ENCODE measurements at regions not wholly inside any gene's neighbourhood (a gene's known extent, or its start where the extent isn't known, plus 50 kb on each side); places are given as distances from the start of the nearest gene placed in this dataset.

GRCh38 chr3:117709108-117709507 lies 999.5 kb downstream of the TUSC7 start:
- Histone ChIP-seq H3K27ac (ENCODE audit: low read depth in 1 of 2, low read length in 1 of 2) (no peak overlapping the region), H3K4me3 (ENCODE audit: low read length in 2 of 2) (no peak overlapping the region), H3K27me3 (ENCODE audit: control insufficient read depth in 2 of 2, insufficient read depth in 1 of 2, low read length in 1 of 2) (no peaks in the 10 kb centered on the region), H3K9me3 (ENCODE audit: control insufficient read depth in 2 of 2, insufficient read depth in 1 of 2, low read length in 1 of 2) (no peaks in the 10 kb centered on the region), H3K36me3 (ENCODE audit: control insufficient read depth in 2 of 2, insufficient read depth in 2 of 2, low read length in 1 of 2) (no peaks in the 10 kb centered on the region), H3K4me1 (ENCODE audit: control insufficient read depth in 2 of 2, insufficient read depth in 2 of 2, low read length in 2 of 2) (no peaks in the 10 kb centered on the region)
- 88% methylated on average over 2 of the region's 2 CpGs for WGBS
- no peak for DNase-seq (ENCODE audit: low read depth in 6 of 9, low spot score in 9 of 9)

- Histone ChIP-seq H3K4me1 (ENCODE audit: control insufficient read depth in 2 of 2, insufficient read depth in 2 of 2, low read length in 2 of 2) (no peaks in the 10 kb centered on the region), H3K4me3 (ENCODE audit: low read length in 2 of 2) (no peak overlapping the region), H3K27me3 (ENCODE audit: control insufficient read depth in 2 of 2, insufficient read depth in 1 of 2, low read length in 1 of 2) (no peaks in the 10 kb centered on the region), H3K36me3 (ENCODE audit: control insufficient read depth in 2 of 2, insufficient read depth in 2 of 2, low read length in 1 of 2) (no peaks in the 10 kb centered on the region), H3K27ac (ENCODE audit: low read depth in 1 of 2, low read length in 1 of 2) (no peak overlapping the region), H3K9me3 (ENCODE audit: control insufficient read depth in 2 of 2, insufficient read depth in 1 of 2, low read length in 1 of 2) (no peaks in the 10 kb centered on the region)
- WGBS, result 82% methylated on average over 1 of the region's 1 CpG
- no peak for DNase-seq (ENCODE audit: low read depth in 6 of 9, low spot score in 9 of 9)
Observed at GRCh38 chr3:117710501-117710900, 1000.9 kb downstream of the TUSC7 start.

GRCh38 chr3:117719316-117719926 lies 1009.8 kb downstream of the TUSC7 start:
- Histone ChIP-seq H3K4me1 (ENCODE audit: control insufficient read depth in 2 of 2, insufficient read depth in 2 of 2, low read length in 2 of 2) (no peaks in the 10 kb centered on the region), H3K36me3 (ENCODE audit: control insufficient read depth in 2 of 2, insufficient read depth in 2 of 2, low read length in 1 of 2) (no peaks in the 10 kb centered on the region), H3K27me3 (ENCODE audit: control insufficient read depth in 2 of 2, insufficient read depth in 1 of 2, low read length in 1 of 2) (no peaks in the 10 kb centered on the region), H3K27ac (ENCODE audit: low read depth in 1 of 2, low read length in 1 of 2) (no peak overlapping the region), H3K9me3 (ENCODE audit: control insufficient read depth in 2 of 2, insufficient read depth in 1 of 2, low read length in 1 of 2) (no peaks in the 10 kb centered on the region), H3K4me3 (ENCODE audit: low read length in 2 of 2) (no peak overlapping the region)
- 60% methylated on average over 2 of the region's 2 CpGs for WGBS
- DNase-seq (ENCODE audit: low read depth in 6 of 9, low spot score in 9 of 9), result peak in 1 of 9 donors; percentile 5

- Histone ChIP-seq H3K9me3 (ENCODE audit: control insufficient read depth in 2 of 2, insufficient read depth in 1 of 2, low read length in 1 of 2) (no peaks in the 10 kb centered on the region), H3K4me1 (ENCODE audit: control insufficient read depth in 2 of 2, insufficient read depth in 2 of 2, low read length in 2 of 2) (no peaks in the 10 kb centered on the region), H3K4me3 (ENCODE audit: low read length in 2 of 2) (no peak overlapping the region), H3K36me3 (ENCODE audit: control insufficient read depth in 2 of 2, insufficient read depth in 2 of 2, low read length in 1 of 2) (no peaks in the 10 kb centered on the region), H3K27me3 (ENCODE audit: control insufficient read depth in 2 of 2, insufficient read depth in 1 of 2, low read length in 1 of 2) (no peaks in the 10 kb centered on the region), H3K27ac (ENCODE audit: low read depth in 1 of 2, low read length in 1 of 2) (no peak overlapping the region)
- DNase-seq (ENCODE audit: low read depth in 6 of 9, low spot score in 9 of 9), result no peak
- 93% methylated on average over 2 of the region's 2 CpGs for WGBS
Observed at GRCh38 chr3:117721866-117722265, 1012.3 kb downstream of the TUSC7 start.

- peak in 1 of 9 donors; percentile 16 for DNase-seq (ENCODE audit: low read depth in 6 of 9, low spot score in 9 of 9)
- H3K4me3 ChIP-seq (ENCODE audit: low read length in 2 of 2), result no peak overlapping the region
- H3K27ac ChIP-seq (ENCODE audit: low read depth in 1 of 2, low read length in 1 of 2), result no peak overlapping the region
- 64% methylated on average over 3 of the region's 3 CpGs for WGBS
- H3K4me1 ChIP-seq (ENCODE audit: control insufficient read depth in 2 of 2, insufficient read depth in 2 of 2, low read length in 2 of 2), result no peaks in the 10 kb centered on the region
- no peaks in the 10 kb centered on the region for H3K27me3 ChIP-seq (ENCODE audit: control insufficient read depth in 2 of 2, insufficient read depth in 1 of 2, low read length in 1 of 2)
- H3K36me3 ChIP-seq (ENCODE audit: control insufficient read depth in 2 of 2, insufficient read depth in 2 of 2, low read length in 1 of 2), result no peaks in the 10 kb centered on the region
- H3K9me3 ChIP-seq (ENCODE audit: control insufficient read depth in 2 of 2, insufficient read depth in 1 of 2, low read length in 1 of 2), result no peaks in the 10 kb centered on the region
Observed at GRCh38 chr3:117722856-117723255, 1013.3 kb downstream of the TUSC7 start.

GRCh38 chr3:117723825-117724224 lies 1014.2 kb downstream of the TUSC7 start:
- H3K36me3 ChIP-seq (ENCODE audit: control insufficient read depth in 2 of 2, insufficient read depth in 2 of 2, low read length in 1 of 2), result no peaks in the 10 kb centered on the region
- 94% methylated on average over 3 of the region's 3 CpGs for WGBS
- no peaks in the 10 kb centered on the region for H3K4me1 ChIP-seq (ENCODE audit: control insufficient read depth in 2 of 2, insufficient read depth in 2 of 2, low read length in 2 of 2)
- no peak for DNase-seq (ENCODE audit: low read depth in 6 of 9, low spot score in 9 of 9)
- no peak overlapping the region for H3K27ac ChIP-seq (ENCODE audit: low read depth in 1 of 2, low read length in 1 of 2)
- no peaks in the 10 kb centered on the region for H3K27me3 ChIP-seq (ENCODE audit: control insufficient read depth in 2 of 2, insufficient read depth in 1 of 2, low read length in 1 of 2)
- H3K4me3 ChIP-seq (ENCODE audit: low read length in 2 of 2), result no peak overlapping the region
- H3K9me3 ChIP-seq (ENCODE audit: control insufficient read depth in 2 of 2, insufficient read depth in 1 of 2, low read length in 1 of 2), result no peaks in the 10 kb centered on the region

GRCh38 chr3:117725314-117725713 lies 1015.7 kb downstream of the TUSC7 start:
- DNase-seq (ENCODE audit: low read depth in 6 of 9, low spot score in 9 of 9), result no peak
- no peaks in the 10 kb centered on the region for H3K4me1 ChIP-seq (ENCODE audit: control insufficient read depth in 2 of 2, insufficient read depth in 2 of 2, low read length in 2 of 2)
- no peak overlapping the region for H3K4me3 ChIP-seq (ENCODE audit: low read length in 2 of 2)
- H3K27ac ChIP-seq (ENCODE audit: low read depth in 1 of 2, low read length in 1 of 2), result no peak overlapping the region
- 95% methylated on average over 4 of the region's 4 CpGs for WGBS
- no peaks in the 10 kb centered on the region for H3K27me3 ChIP-seq (ENCODE audit: control insufficient read depth in 2 of 2, insufficient read depth in 1 of 2, low read length in 1 of 2)
- no peaks in the 10 kb centered on the region for H3K36me3 ChIP-seq (ENCODE audit: control insufficient read depth in 2 of 2, insufficient read depth in 2 of 2, low read length in 1 of 2)
- H3K9me3 ChIP-seq (ENCODE audit: control insufficient read depth in 2 of 2, insufficient read depth in 1 of 2, low read length in 1 of 2), result no peaks in the 10 kb centered on the region

GRCh38 chr3:117726776-117727175 lies 1017.2 kb downstream of the TUSC7 start:
- Histone ChIP-seq H3K4me3 (ENCODE audit: low read length in 2 of 2) (no peak overlapping the region), H3K36me3 (ENCODE audit: control insufficient read depth in 2 of 2, insufficient read depth in 2 of 2, low read length in 1 of 2) (no peaks in the 10 kb centered on the region), H3K9me3 (ENCODE audit: control insufficient read depth in 2 of 2, insufficient read depth in 1 of 2, low read length in 1 of 2) (no peaks in the 10 kb centered on the region), H3K27me3 (ENCODE audit: control insufficient read depth in 2 of 2, insufficient read depth in 1 of 2, low read length in 1 of 2) (no peaks in the 10 kb centered on the region), H3K27ac (ENCODE audit: low read depth in 1 of 2, low read length in 1 of 2) (no peak overlapping the region), H3K4me1 (ENCODE audit: control insufficient read depth in 2 of 2, insufficient read depth in 2 of 2, low read length in 2 of 2) (no peaks in the 10 kb centered on the region)
- no peak for DNase-seq (ENCODE audit: low read depth in 6 of 9, low spot score in 9 of 9)

GRCh38 chr3:117728226-117728625 lies 1018.6 kb downstream of the TUSC7 start:
- DNase-seq (ENCODE audit: low read depth in 6 of 9, low spot score in 9 of 9), result no peak
- H3K27me3 ChIP-seq (ENCODE audit: control insufficient read depth in 2 of 2, insufficient read depth in 1 of 2, low read length in 1 of 2), result no peaks in the 10 kb centered on the region
- no peak overlapping the region for H3K4me3 ChIP-seq (ENCODE audit: low read length in 2 of 2)
- no peaks in the 10 kb centered on the region for H3K36me3 ChIP-seq (ENCODE audit: control insufficient read depth in 2 of 2, insufficient read depth in 2 of 2, low read length in 1 of 2)
- H3K4me1 ChIP-seq (ENCODE audit: control insufficient read depth in 2 of 2, insufficient read depth in 2 of 2, low read length in 2 of 2), result no peaks in the 10 kb centered on the region
- 98% methylated on average over 1 of the region's 1 CpG for WGBS
- H3K27ac ChIP-seq (ENCODE audit: low read depth in 1 of 2, low read length in 1 of 2), result no peak overlapping the region
- no peaks in the 10 kb centered on the region for H3K9me3 ChIP-seq (ENCODE audit: control insufficient read depth in 2 of 2, insufficient read depth in 1 of 2, low read length in 1 of 2)

GRCh38 chr3:117734496-117734895 lies 1024.9 kb downstream of the TUSC7 start:
- Histone ChIP-seq H3K4me1 (ENCODE audit: control insufficient read depth in 2 of 2, insufficient read depth in 2 of 2, low read length in 2 of 2) (no peaks in the 10 kb centered on the region), H3K9me3 (ENCODE audit: control insufficient read depth in 2 of 2, insufficient read depth in 1 of 2, low read length in 1 of 2) (no peaks in the 10 kb centered on the region), H3K27me3 (ENCODE audit: control insufficient read depth in 2 of 2, insufficient read depth in 1 of 2, low read length in 1 of 2) (no peaks in the 10 kb centered on the region), H3K4me3 (ENCODE audit: low read length in 2 of 2) (no peak overlapping the region), H3K36me3 (ENCODE audit: control insufficient read depth in 2 of 2, insufficient read depth in 2 of 2, low read length in 1 of 2) (no peaks in the 10 kb centered on the region), H3K27ac (ENCODE audit: low read depth in 1 of 2, low read length in 1 of 2) (no peak overlapping the region)
- no peak for DNase-seq (ENCODE audit: low read depth in 6 of 9, low spot score in 9 of 9)
- 94% methylated on average over 3 of the region's 3 CpGs for WGBS
